Endothelial cell of umbilical vein (primary cell): ENCODE measurements at regions not wholly inside any gene's neighbourhood (a gene's known extent, or its start where the extent isn't known, plus 50 kb on each side); places are given as distances from the start of the nearest gene placed in this dataset.

Source experiments
- BruUV-seq: library from RNA; stranded (reverse); fragments of 400-500 nt; replicated peaks from 2 replicates; lab custom pipeline; 2021; lab: Mats Ljungman, UMichigan
- CTCF ChIA-PET: fragments of 300-600, 350-600 bp; sonication (Branson Sonifier 250); formaldehyde crosslinking; loops from one replicate; lab custom pipeline; 2021; ENCODE audit warnings: antibody characterized with exemption, inconsistent platforms; lab: Charles Lee
- POLR2A ChIA-PET: fragments of 300-600, 350-600 bp; sonication (Branson Sonifier 250); formaldehyde crosslinking; loops from one replicate; lab custom pipeline; 2021; ENCODE audit warnings: antibody characterized with exemption, inconsistent platforms; lab: Charles Lee
- DNase-seq: peaks from one replicate; pipeline ENCODE4 v3.0.0-alpha.2; 2011; ENCODE audit warnings: low read depth, low spot score
- FAIRE-seq: peaks from 2 replicates; lab custom pipeline; 2011; peaks lifted over from hg19 to GRCh38; lab: Jason Lieb, UNC
- H2AFZ ChIP-seq: 2 replicates; pipeline ENCODE4 v1.6.0; 2012; ENCODE audit warnings: low read depth, low read length, control low read depth, inconsistent platforms
- H3K27ac ChIP-seq: 2 replicates; pipeline ENCODE4 v1.5.1; 2011; ENCODE audit warnings: low read depth, mild to moderate bottlenecking, control low read depth, low read length, moderate library complexity; ENCODE audit not compliant: insufficient read depth
- H3K27me3 ChIP-seq, 2 experiments: 2 replicates each; pipeline versions ENCODE4 v1.6.0 to v1.6.1; 2011; ENCODE audit warnings: low read length in 2 of 2, mixed read lengths in 1 of 2; ENCODE audit not compliant: control insufficient read depth in 2 of 2, insufficient read depth in 2 of 2
- H3K36me3 ChIP-seq, 2 experiments: 2 replicates in 1 of 2; 3 replicates in 1 of 2; pipeline ENCODE4 v1.5.1; 2011; ENCODE audit warnings: low read length in 2 of 2, mild to moderate bottlenecking in 1 of 2, moderate library complexity in 1 of 2; ENCODE audit not compliant: control insufficient read depth in 2 of 2, insufficient read depth in 2 of 2; ENCODE audit errors: extremely low read depth in 1 of 2
- H3K4me1 ChIP-seq: 3 replicates; pipeline ENCODE4 v1.5.1; 2011; ENCODE audit warnings: mild to moderate bottlenecking, low read length; ENCODE audit not compliant: control insufficient read depth, insufficient read depth; ENCODE audit errors: extremely low read depth
- H3K4me2 ChIP-seq: 2 replicates; pipeline ENCODE4 v1.6.1; 2011; ENCODE audit warnings: low read length, control low read depth, mixed read lengths; ENCODE audit not compliant: insufficient read depth
- H3K4me3 ChIP-seq, 3 experiments: fragments of 200-600 bp in 1 of 3; sonication (generic), shearing (Covaris generic) in 1 of 3; replicated peaks in 1 of 3; 2 replicates each; pipeline ENCODE4 v1.5.1; 2011 to 2016; ENCODE audit warnings: control low read depth in 3 of 3, low read length in 3 of 3, mild to moderate bottlenecking in 2 of 3, inconsistent platforms in 1 of 3, low read depth in 1 of 3, moderate library complexity in 1 of 3; ENCODE audit not compliant: insufficient read depth in 1 of 3
- H3K79me2 ChIP-seq: 2 replicates; pipeline ENCODE4 v1.6.0; 2012; ENCODE audit warnings: low read length, inconsistent platforms; ENCODE audit not compliant: control insufficient read depth, insufficient read depth
- H3K9ac ChIP-seq: replicated peaks from 2 replicates; pipeline ENCODE3; 2011; ENCODE audit warnings: low read length, control low read depth; ENCODE audit not compliant: insufficient read depth; ENCODE audit errors: extremely low read depth
- H3K9me1 ChIP-seq: replicated peaks from 3 replicates; pipeline ENCODE4 v1.6.0; 2011; ENCODE audit warnings: mild to moderate bottlenecking, low read length; ENCODE audit not compliant: control insufficient read depth, insufficient read depth; ENCODE audit errors: extremely low read depth
- H3K9me3 ChIP-seq: replicated peaks from 2 replicates; pipeline ENCODE4 v1.5.1; 2012; ENCODE audit warnings: low read length, inconsistent platforms; ENCODE audit not compliant: control insufficient read depth, insufficient read depth
- H4K20me1 ChIP-seq: replicated peaks from 2 replicates; pipeline ENCODE3; 2011; ENCODE audit warnings: mild to moderate bottlenecking, low read length; ENCODE audit not compliant: control insufficient read depth, insufficient read depth; ENCODE audit errors: extremely low read depth
- CTCF ChIP-seq, 2 donors: IDR thresholded peaks; 1 replicate in 1 of 2; 2 replicates in 1 of 2; pipeline ENCODE4 v1.5.1; 2011; ENCODE audit warnings: low read length in 2 of 2, mild to moderate bottlenecking in 2 of 2, moderate library complexity in 2 of 2, control low read depth in 1 of 2, inconsistent platforms in 1 of 2, low read depth in 1 of 2; ENCODE audit not compliant: insufficient read depth in 1 of 2; ENCODE audit errors: extremely low read depth in 1 of 2
- EZH2 ChIP-seq: IDR thresholded peaks from 2 replicates; pipeline ENCODE4 v1.6.1; 2012; ENCODE audit warnings: borderline replicate concordance, low read depth, mild to moderate bottlenecking, moderate library complexity, low read length, inconsistent platforms; ENCODE audit not compliant: severe bottlenecking
- FOS ChIP-seq: IDR thresholded peaks from 2 replicates; pipeline ENCODE4 v1.6.1; 2011; ENCODE audit warnings: mild to moderate bottlenecking, low read length, moderate library complexity, borderline replicate concordance; ENCODE audit not compliant: insufficient read depth
- GATA2 ChIP-seq: IDR thresholded peaks from 2 replicates; pipeline ENCODE4 v1.7.0; 2011; ENCODE audit warnings: low read depth, mild to moderate bottlenecking, moderate library complexity, mixed read lengths, low read length; ENCODE audit not compliant: insufficient read length, insufficient read depth
- JUN ChIP-seq: IDR thresholded peaks from 2 replicates; pipeline ENCODE4 v1.6.1; 2011; ENCODE audit warnings: borderline replicate concordance, low read depth; ENCODE audit not compliant: insufficient read length, insufficient read depth
- MAX ChIP-seq: IDR thresholded peaks from 2 replicates; pipeline ENCODE4 v1.6.1; 2011; ENCODE audit not compliant: insufficient read depth, insufficient read length
- MYC ChIP-seq: IDR thresholded peaks from one replicate; pipeline ENCODE4 v1.6.1; 2011; ENCODE audit warnings: mild to moderate bottlenecking, low read depth, low read length
- POLR2A ChIP-seq: IDR thresholded peaks from 2 replicates; pipeline ENCODE4 v1.6.1; 2012; ENCODE audit warnings: low read depth, mild to moderate bottlenecking, control low read depth, low read length
- POLR2AphosphoS5 ChIP-seq: IDR thresholded peaks from 2 replicates; pipeline ENCODE4 v1.6.1; 2012; ENCODE audit warnings: low read depth, mild to moderate bottlenecking, control low read depth, low read length, moderate library complexity; ENCODE audit not compliant: insufficient read depth
- dilution Hi-C: fragments of 300-500 bp; cut with MboI; formaldehyde crosslinking; loops from one replicate; pipeline ENCODE4 v1.15.0; 2019; ENCODE audit warnings: low sequenced_read_pairs; ENCODE audit not compliant: extremely low pct_ligation_motif_present
- intact Hi-C: fragments of 100-400 bp; cut with micrococcal nuclease; formaldehyde crosslinking; loops from one replicate; pipeline ENCODE4 v1.10.0; 2022

- dilution Hi-C loops (no loop called here), intact Hi-C loops (no loop called here)
- Histone ChIP-seq H4K20me1 (no peaks in the 10 kb centered on the region), H3K27ac (no peak overlapping the region), H3K9me3 (no peaks in the 10 kb centered on the region), H3K4me3 (no peak overlapping the region), H2AFZ (no peak overlapping the region), H3K9ac (no peak overlapping the region), H3K27me3 (no peaks in the 10 kb centered on the region), H3K4me2 (no peak overlapping the region), H3K4me1 (no peaks in the 10 kb centered on the region), H3K36me3 (no peaks in the 10 kb centered on the region), H3K9me1 (no peaks in the 10 kb centered on the region), H3K79me2 (no peaks in the 10 kb centered on the region)
- no peak for FAIRE-seq
- POLR2A ChIA-PET: no interaction called here
- CTCF ChIA-PET: interaction anchor here (1.4 kb wide), 1 partner anchor 10 kb away, joined by 3 read pairs; no protein-coding TSS in a partner anchor
- TF ChIP-seq EZH2 (no peak), MYC (no peak), POLR2A (no peak), GATA2 (no peak), JUN (no peak), FOS (no peak), POLR2AphosphoS5 (no peak), CTCF (IDR thresholded peaks at IDR 0.05; ENCODE audit: extremely low read depth in 1 of 2, insufficient read depth in 1 of 2, low read depth in 1 of 2, low read length in 2 of 2) (no peak), MAX (no peak)
- BruUV-seq: no TSS peak
- no peak for DNase-seq
Measured at GRCh38 chr5:58357121-58357520, 102.8 kb downstream of the PLK2 start.
